Activated CD4-positive, alpha-beta T cell treated with anti-CD3 and anti-CD28 coated beads, Interleukin-2, Interleukin-4, amounts not matched to agents 100 ng/mL and 50 ng/mL, durations not matched to agents 16 hours and 8 hours (primary cell): ENCODE measurements at regions not wholly inside any gene's neighbourhood (a gene's known extent, or its start where the extent isn't known, plus 50 kb on each side); places are given as distances from the start of the nearest gene placed in this dataset.

ENCODE experiments used
- DNase-seq: peaks from one replicate; pipeline ENCODE4 v3.0.0-alpha.2; 2020; ENCODE audit warnings: low spot score

DNA sequence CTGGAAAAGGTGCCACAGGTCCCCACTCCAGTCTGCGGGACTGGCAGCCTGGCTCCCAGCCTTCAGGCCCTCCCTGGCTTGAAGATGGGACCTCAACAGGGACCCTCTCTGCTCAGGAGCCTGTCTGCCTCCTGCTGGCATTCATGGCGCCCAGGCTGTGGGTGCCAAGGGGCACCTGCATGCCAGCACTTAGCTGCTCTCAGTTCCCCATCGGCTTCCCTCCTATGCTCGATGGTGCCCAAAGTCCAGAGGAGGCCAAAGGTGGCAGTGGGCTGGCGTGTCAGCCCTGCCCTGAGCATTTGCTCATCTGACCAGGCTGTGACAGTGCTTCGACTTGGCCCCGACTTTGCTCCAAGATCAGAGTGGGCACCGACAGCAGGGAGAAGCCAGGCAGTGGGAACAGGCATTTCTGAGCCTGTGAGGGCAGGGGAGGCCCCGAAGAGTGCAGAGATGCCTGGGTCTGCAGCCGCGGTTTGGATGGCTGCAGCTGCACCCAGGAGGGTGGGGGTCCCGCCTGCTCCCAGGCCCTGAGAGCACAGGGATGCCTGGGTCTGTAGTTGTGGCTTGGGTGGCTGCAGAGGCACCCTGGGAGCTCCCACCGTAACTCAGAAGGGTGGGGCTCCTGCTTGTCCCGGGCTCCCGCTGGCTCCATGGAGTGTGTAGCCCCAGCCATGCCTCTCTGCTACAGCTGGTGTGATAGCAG is 463.6 kb downstream of the TBC1D22A start:
- DNase-seq: no peak

DNA sequence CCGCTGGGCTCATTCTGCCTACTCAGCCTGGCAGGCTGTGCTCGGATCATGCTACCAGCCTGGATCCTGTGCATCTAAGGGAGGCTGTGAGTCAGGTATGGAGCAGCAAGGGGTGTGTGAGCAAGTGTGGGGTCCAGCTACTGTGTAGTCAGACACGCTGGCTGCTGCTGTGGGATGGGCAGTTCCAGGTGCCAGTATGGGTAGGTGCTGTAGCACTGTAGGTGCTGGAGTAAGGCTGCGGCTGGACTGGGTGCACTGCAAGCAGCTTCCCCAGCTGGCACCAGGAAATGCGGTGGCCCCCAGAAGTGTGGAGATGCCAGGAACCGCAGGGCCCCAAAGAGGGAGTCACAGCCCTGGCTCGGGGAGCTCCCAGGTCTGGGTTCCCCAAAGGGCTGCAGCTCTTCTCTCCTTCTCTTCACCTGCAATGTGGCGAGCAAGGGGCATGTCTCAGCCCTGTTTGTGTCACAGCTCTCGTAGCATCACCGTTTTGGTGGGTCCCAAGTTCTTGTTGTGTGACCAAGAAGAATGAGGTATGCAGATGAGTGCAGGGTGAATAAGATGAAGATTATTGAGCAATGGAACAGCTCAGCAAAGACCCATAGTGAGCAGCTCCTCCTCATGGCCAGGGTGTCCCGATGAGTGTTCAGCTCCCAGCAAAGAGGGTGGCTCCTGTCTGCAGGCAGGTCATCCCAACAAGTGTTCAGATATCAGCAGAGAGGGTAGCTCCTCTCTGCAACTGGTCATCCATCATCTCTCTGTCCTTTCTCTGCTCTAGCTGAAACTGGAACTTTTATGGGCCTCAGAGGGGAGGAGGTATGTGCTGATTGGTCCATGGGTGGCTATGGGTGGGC is 462.9 kb downstream of the TBC1D22A start:
- DNase-seq: no peak
